GM12873 (cell line): ENCODE measurements at regions not wholly inside any gene's neighbourhood (a gene's known extent, or its start where the extent isn't known, plus 50 kb on each side); places are given as distances from the start of the nearest gene placed in this dataset.

Experiments used
- CTCF ChIP-seq: IDR thresholded peaks from 2 replicates; pipeline ENCODE4 v1.5.1; 2012; ENCODE audit warnings: low read depth, mild to moderate bottlenecking, moderate library complexity, low read length, control low read depth; ENCODE audit not compliant: insufficient read depth; ENCODE audit errors: missing control alignments

GRCh38 chr3:95586754-95587153 is 1227.6 kb upstream of the EPHA6 start:
- TF ChIP-seq CTCF: no peak

DNA sequence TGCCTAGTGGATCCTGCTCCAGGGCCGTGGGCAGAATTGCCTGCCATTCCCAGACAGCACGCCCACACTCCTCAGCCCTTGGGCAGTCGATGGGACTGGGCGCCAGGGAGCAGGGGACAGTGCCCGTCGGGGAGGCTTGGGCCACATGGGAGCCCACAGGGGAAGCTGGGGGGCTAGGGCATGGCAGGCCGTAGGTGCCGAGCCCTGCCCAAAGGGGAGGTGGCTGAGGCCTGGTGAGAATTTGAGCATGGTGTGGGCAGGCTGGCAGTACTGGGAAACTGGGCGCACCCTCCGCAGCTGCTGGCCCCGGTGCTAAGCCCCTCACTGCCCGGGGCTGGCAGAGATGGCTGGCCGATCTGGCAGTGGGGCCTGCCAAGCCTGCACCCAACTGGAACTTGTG is 1225.9 kb upstream of the EPHA6 start:
- TF ChIP-seq CTCF: no peak

GRCh38 chr3:95595416-95596075 is 1218.8 kb upstream of the EPHA6 start:
- no peak for TF ChIP-seq CTCF

GRCh38 chr3:95607926-95608325 is 1206.5 kb upstream of the EPHA6 start:
- no peak for TF ChIP-seq CTCF

GRCh38 chr3:95609411-95609810 is 1205.0 kb upstream of the EPHA6 start:
- TF ChIP-seq CTCF: no peak

- no peak for TF ChIP-seq CTCF
Observed at GRCh38 chr3:95612611-95613010, 1201.8 kb upstream of the EPHA6 start.

DNA sequence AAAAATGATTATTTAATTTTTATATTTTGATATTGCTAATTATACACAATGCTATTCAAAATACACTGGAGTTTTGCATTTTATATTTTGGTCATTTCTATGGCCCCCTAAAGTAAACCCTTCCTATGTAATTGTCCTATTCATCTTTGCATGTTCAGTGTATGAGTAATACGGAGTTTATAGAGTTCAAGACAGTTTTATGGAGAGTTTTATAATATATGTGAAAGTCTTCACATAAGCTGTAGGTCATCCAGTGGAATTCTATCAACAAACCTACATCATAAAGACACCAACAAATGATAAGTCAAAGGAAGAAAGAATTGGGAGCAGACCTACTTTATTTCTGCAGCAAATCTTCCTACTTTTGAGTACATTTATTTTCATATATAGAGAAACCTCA is 1200.4 kb upstream of the EPHA6 start:
- no peak for TF ChIP-seq CTCF
